ENCODE measurements at regions not wholly inside any gene's neighbourhood (a gene's known extent, or its start where the extent isn't known, plus 50 kb on each side); places are given as distances from the start of the nearest gene placed in this dataset.

- H3K9me3 ChIP-seq (replicated peaks in 1 of 2; ENCODE audit: control insufficient read depth in 2 of 2, insufficient read depth in 1 of 2, low read depth in 1 of 2, low read length in 2 of 2) = no peaks in the 10 kb centered on the region
- H3K14ac ChIP-seq (ENCODE audit: low read length) = no peak overlapping the region
- no peak overlapping the region for H3K4me3 ChIP-seq (ENCODE audit: low read length in 2 of 2)
- H3K4me2 ChIP-seq (ENCODE audit: insufficient read depth, low read length, poor library complexity, severe bottlenecking) = no peak overlapping the region
- H4K8ac ChIP-seq (ENCODE audit: low read depth, low read length) = no peak overlapping the region
- DNase-seq (ENCODE audit: low spot score) = no peak
- H3K79me1 ChIP-seq (ENCODE audit: low read depth, low read length) = no peaks in the 10 kb centered on the region
- no peak overlapping the region for H3K27ac ChIP-seq (replicated peaks; ENCODE audit: low read length)
- H3K9ac ChIP-seq (ENCODE audit: low read depth, low read length, poor library complexity) = no peak overlapping the region
- no peak overlapping the region for H3K18ac ChIP-seq (ENCODE audit: low read length)
- H2AFZ ChIP-seq (ENCODE audit: low read length) = no peak overlapping the region
- H3K4me1 ChIP-seq (ENCODE audit: control insufficient read depth in 2 of 2, insufficient read depth in 1 of 2, low read depth in 1 of 2, low read length in 2 of 2) = no peaks in the 10 kb centered on the region
- H2AK5ac ChIP-seq (ENCODE audit: low read depth, low read length) = no peak overlapping the region
- H3K4ac ChIP-seq (ENCODE audit: low read length) = no peak overlapping the region
- H2BK120ac ChIP-seq (ENCODE audit: low read depth, low read length) = no peak overlapping the region
- no peak overlapping the region for H2BK5ac ChIP-seq (ENCODE audit: low read length)
- H3K23ac ChIP-seq (ENCODE audit: low read depth, low read length, poor library complexity) = no peak overlapping the region
- H2BK15ac ChIP-seq (ENCODE audit: low read length) = no peak overlapping the region
- no peaks in the 10 kb centered on the region for H3K27me3 ChIP-seq (ENCODE audit: control insufficient read depth in 3 of 3, insufficient read depth in 3 of 3, low read depth in 1 of 3, low read length in 3 of 3)
- H4K91ac ChIP-seq (ENCODE audit: low read depth, low read length, poor library complexity) = no peak overlapping the region
- no peaks in the 10 kb centered on the region for H3K36me3 ChIP-seq (replicated peaks in 1 of 2; ENCODE audit: control insufficient read depth in 2 of 2, insufficient read depth in 2 of 2, low read length in 2 of 2)
- no peak overlapping the region for H2BK12ac ChIP-seq (ENCODE audit: low read length)
- WGBS, 2 donors (ENCODE audit: extremely low coverage in 2 of 2, insufficient read length in 2 of 2, insufficient replicate concordance in 1 of 2) = no CpG with 5 or more reads among the region's 4 CpGs
Observed at GRCh38 chr3:118199044-118199443, 835.6 kb downstream of the IGSF11 start.

- H4K8ac ChIP-seq (ENCODE audit: low read depth, low read length) = no peak overlapping the region
- H3K9me3 ChIP-seq (replicated peaks in 1 of 2; ENCODE audit: control insufficient read depth in 2 of 2, insufficient read depth in 1 of 2, low read depth in 1 of 2, low read length in 2 of 2) = no peaks in the 10 kb centered on the region
- H3K4me3 ChIP-seq (ENCODE audit: low read length in 2 of 2) = no peak overlapping the region
- no peak for DNase-seq (ENCODE audit: low spot score)
- no peak overlapping the region for H3K4me2 ChIP-seq (ENCODE audit: insufficient read depth, low read length, poor library complexity, severe bottlenecking)
- WGBS, 2 donors (ENCODE audit: extremely low coverage in 2 of 2, insufficient read length in 2 of 2, insufficient replicate concordance in 1 of 2) = no CpG with 5 or more reads among the region's 5 CpGs
- no peak overlapping the region for H3K9ac ChIP-seq (ENCODE audit: low read depth, low read length, poor library complexity)
- no peak overlapping the region for H2AK5ac ChIP-seq (ENCODE audit: low read depth, low read length)
- H3K18ac ChIP-seq (ENCODE audit: low read length) = no peak overlapping the region
- no peak overlapping the region for H2BK12ac ChIP-seq (ENCODE audit: low read length)
- no peaks in the 10 kb centered on the region for H3K27me3 ChIP-seq (ENCODE audit: control insufficient read depth in 3 of 3, insufficient read depth in 3 of 3, low read depth in 1 of 3, low read length in 3 of 3)
- no peak overlapping the region for H3K14ac ChIP-seq (ENCODE audit: low read length)
- H3K27ac ChIP-seq (replicated peaks; ENCODE audit: low read length) = no peak overlapping the region
- no peak overlapping the region for H2AFZ ChIP-seq (ENCODE audit: low read length)
- no peaks in the 10 kb centered on the region for H3K36me3 ChIP-seq (replicated peaks in 1 of 2; ENCODE audit: control insufficient read depth in 2 of 2, insufficient read depth in 2 of 2, low read length in 2 of 2)
- no peaks in the 10 kb centered on the region for H3K79me1 ChIP-seq (ENCODE audit: low read depth, low read length)
- H3K23ac ChIP-seq (ENCODE audit: low read depth, low read length, poor library complexity) = no peak overlapping the region
- H2BK15ac ChIP-seq (ENCODE audit: low read length) = no peak overlapping the region
- no peak overlapping the region for H2BK5ac ChIP-seq (ENCODE audit: low read length)
- no peak overlapping the region for H2BK120ac ChIP-seq (ENCODE audit: low read depth, low read length)
- no peaks in the 10 kb centered on the region for H3K4me1 ChIP-seq (ENCODE audit: control insufficient read depth in 2 of 2, insufficient read depth in 1 of 2, low read depth in 1 of 2, low read length in 2 of 2)
- no peak overlapping the region for H3K4ac ChIP-seq (ENCODE audit: low read length)
- no peak overlapping the region for H4K91ac ChIP-seq (ENCODE audit: low read depth, low read length, poor library complexity)
Observed at GRCh38 chr3:118204052-118204656, 830.5 kb downstream of the IGSF11 start.

GRCh38 chr3:118207271-118207670 lies 827.4 kb downstream of the IGSF11 start:
- Histone ChIP-seq H3K27ac (replicated peaks; ENCODE audit: low read length) (no peak overlapping the region), H3K4me1 (ENCODE audit: control insufficient read depth in 2 of 2, insufficient read depth in 1 of 2, low read depth in 1 of 2, low read length in 2 of 2) (no peaks in the 10 kb centered on the region)

GRCh38 chr3:118208642-118209041 lies 826.0 kb downstream of the IGSF11 start:
- Histone ChIP-seq H3K4me2 (ENCODE audit: insufficient read depth, low read length, poor library complexity, severe bottlenecking) (no peak overlapping the region), H3K36me3 (replicated peaks in 1 of 2; ENCODE audit: control insufficient read depth in 2 of 2, insufficient read depth in 2 of 2, low read length in 2 of 2) (no peaks in the 10 kb centered on the region), H3K27ac (replicated peaks; ENCODE audit: low read length) (no peak overlapping the region), H2BK5ac (ENCODE audit: low read length) (no peak overlapping the region), H3K79me1 (ENCODE audit: low read depth, low read length) (no peaks in the 10 kb centered on the region), H3K4me1 (ENCODE audit: control insufficient read depth in 2 of 2, insufficient read depth in 1 of 2, low read depth in 1 of 2, low read length in 2 of 2) (no peaks in the 10 kb centered on the region), H3K27me3 (ENCODE audit: control insufficient read depth in 3 of 3, insufficient read depth in 3 of 3, low read depth in 1 of 3, low read length in 3 of 3) (no peaks in the 10 kb centered on the region), H2BK12ac (ENCODE audit: low read length) (no peak overlapping the region), H2AK5ac (ENCODE audit: low read depth, low read length) (no peak overlapping the region), H4K8ac (ENCODE audit: low read depth, low read length) (no peak overlapping the region), H2AFZ (ENCODE audit: low read length) (no peak overlapping the region), H2BK120ac (ENCODE audit: low read depth, low read length) (no peak overlapping the region), H3K4me3 (ENCODE audit: low read length in 2 of 2) (no peak overlapping the region), H4K91ac (ENCODE audit: low read depth, low read length, poor library complexity) (no peak overlapping the region), H3K23ac (ENCODE audit: low read depth, low read length, poor library complexity) (no peak overlapping the region), H3K4ac (ENCODE audit: low read length) (no peak overlapping the region), H3K9me3 (replicated peaks in 1 of 2; ENCODE audit: control insufficient read depth in 2 of 2, insufficient read depth in 1 of 2, low read depth in 1 of 2, low read length in 2 of 2) (no peaks in the 10 kb centered on the region), H2BK15ac (ENCODE audit: low read length) (no peak overlapping the region), H3K9ac (ENCODE audit: low read depth, low read length, poor library complexity) (no peak overlapping the region), H3K14ac (ENCODE audit: low read length) (no peak overlapping the region), H3K18ac (ENCODE audit: low read length) (no peak overlapping the region)
- WGBS, 2 donors (ENCODE audit: extremely low coverage in 2 of 2, insufficient read length in 2 of 2, insufficient replicate concordance in 1 of 2) = no CpG with 5 or more reads among the region's 2 CpGs
- no peak for DNase-seq (ENCODE audit: low spot score)

More at GRCh38 chr3:118207271-118207670, 827.4 kb downstream of the IGSF11 start:
- no peak overlapping the region for H3K4ac ChIP-seq (ENCODE audit: low read length)
- H2AK5ac ChIP-seq (ENCODE audit: low read depth, low read length) = no peak overlapping the region
- no peak overlapping the region for H3K23ac ChIP-seq (ENCODE audit: low read depth, low read length, poor library complexity)
- no peak overlapping the region for H3K18ac ChIP-seq (ENCODE audit: low read length)
- no peak overlapping the region for H2BK120ac ChIP-seq (ENCODE audit: low read depth, low read length)
- no peak overlapping the region for H2BK15ac ChIP-seq (ENCODE audit: low read length)
- no peak overlapping the region for H4K91ac ChIP-seq (ENCODE audit: low read depth, low read length, poor library complexity)
- no peak overlapping the region for H3K4me3 ChIP-seq (ENCODE audit: low read length in 2 of 2)
- H3K9me3 ChIP-seq (replicated peaks in 1 of 2; ENCODE audit: control insufficient read depth in 2 of 2, insufficient read depth in 1 of 2, low read depth in 1 of 2, low read length in 2 of 2) = no peaks in the 10 kb centered on the region
- H4K8ac ChIP-seq (ENCODE audit: low read depth, low read length) = no peak overlapping the region
- H3K79me1 ChIP-seq (ENCODE audit: low read depth, low read length) = no peaks in the 10 kb centered on the region
- no CpG with 5 or more reads among the region's 3 CpGs for WGBS, 2 donors (ENCODE audit: extremely low coverage in 2 of 2, insufficient read length in 2 of 2, insufficient replicate concordance in 1 of 2)
- H3K9ac ChIP-seq (ENCODE audit: low read depth, low read length, poor library complexity) = no peak overlapping the region
- H3K36me3 ChIP-seq (replicated peaks in 1 of 2; ENCODE audit: control insufficient read depth in 2 of 2, insufficient read depth in 2 of 2, low read length in 2 of 2) = no peaks in the 10 kb centered on the region
- no peaks in the 10 kb centered on the region for H3K27me3 ChIP-seq (ENCODE audit: control insufficient read depth in 3 of 3, insufficient read depth in 3 of 3, low read depth in 1 of 3, low read length in 3 of 3)
- H3K14ac ChIP-seq (ENCODE audit: low read length) = no peak overlapping the region
- H3K4me2 ChIP-seq (ENCODE audit: insufficient read depth, low read length, poor library complexity, severe bottlenecking) = no peak overlapping the region
- no peak for DNase-seq (ENCODE audit: low spot score)
- no peak overlapping the region for H2AFZ ChIP-seq (ENCODE audit: low read length)
- H2BK12ac ChIP-seq (ENCODE audit: low read length) = no peak overlapping the region
- no peak overlapping the region for H2BK5ac ChIP-seq (ENCODE audit: low read length)

Measured in neuronal stem cell (in vitro differentiated cells).